B cell (primary cell): ENCODE measurements at regions not wholly inside any gene's neighbourhood (a gene's known extent, or its start where the extent isn't known, plus 50 kb on each side); places are given as distances from the start of the nearest gene placed in this dataset.
"Not testable (repeated sequence)": the region's sequence is repeated elsewhere in the genome, so short reads cannot be mapped to it uniquely, and the experiment has no call there.

Source experiments
- ATAC-seq: fragments of 200-7000 bp; cut with Tn5 transposase; one replicate; pipeline ENCODE4 v1.10.0; 2021; ENCODE audit warnings: low read depth, mild to moderate bottlenecking, moderate number of reproducible peaks, moderate library complexity
- CTCF ChIA-PET: fragments of 350-600 bp; sonication (Branson Sonifier 250); formaldehyde crosslinking; loops from one replicate; lab custom pipeline; 2021; ENCODE audit warnings: antibody characterized with exemption, inconsistent platforms; lab: Charles Lee
- POLR2A ChIA-PET: fragments of 350-600 bp; sonication (Branson Sonifier 250); formaldehyde crosslinking; loops from one replicate; lab custom pipeline; 2021; ENCODE audit warnings: antibody characterized with exemption; lab: Charles Lee
- DNase-seq: peaks from one replicate; pipeline ENCODE4 v3.0.0; 2013
- H2AFZ ChIP-seq: 2 replicates; pipeline ENCODE4 v1.6.1; 2012; ENCODE audit warnings: mild to moderate bottlenecking, low read depth, low read length; ENCODE audit not compliant: insufficient read depth, poor library complexity, severe bottlenecking
- H3K27ac ChIP-seq, 2 donors: 1 replicate in 1 of 2; 2 replicates in 1 of 2; pipeline ENCODE4 v1.5.1; 2012 to 2013; ENCODE audit warnings: low read length in 2 of 2, mild to moderate bottlenecking in 2 of 2, moderate library complexity in 1 of 2
- H3K27me3 ChIP-seq, 4 experiments: fragments of 200-600 bp in 1 of 4; sonication (generic) in 1 of 4; replicated peaks in 1 of 4; 1 replicate in 2 of 4; 2 replicates in 2 of 4; pipeline versions ENCODE4 v1.6.1 to v1.7.0; 2013 to 2016; ENCODE audit warnings: low read length in 3 of 4, mild to moderate bottlenecking in 2 of 4, mixed read lengths in 1 of 4, moderate library complexity in 1 of 4; ENCODE audit not compliant: insufficient read depth in 4 of 4, control insufficient read depth in 3 of 4; ENCODE audit errors: control extremely low read depth in 1 of 4
- H3K36me3 ChIP-seq, 2 experiments: replicated peaks in 1 of 2; 1 replicate in 1 of 2; 2 replicates in 1 of 2; pipeline versions ENCODE4 v1.6.1 to v1.7.1; 2013; ENCODE audit warnings: low read length in 1 of 2; ENCODE audit not compliant: insufficient read depth in 2 of 2, control insufficient read depth in 1 of 2; ENCODE audit errors: control extremely low read depth in 1 of 2, extremely low read depth in 1 of 2
- H3K4me1 ChIP-seq, 2 donors: fragments of 200-600 bp in 1 of 2; sonication (generic) in 1 of 2; 1 replicate in 1 of 2; 2 replicates in 1 of 2; pipeline versions ENCODE4 v1.5.1 to v1.6.1; 2013 to 2017; ENCODE audit warnings: low read length in 2 of 2; ENCODE audit not compliant: control insufficient read depth in 2 of 2, insufficient read depth in 2 of 2
- H3K4me2 ChIP-seq: replicated peaks from 2 replicates; pipeline ENCODE3; 2012; ENCODE audit warnings: mild to moderate bottlenecking, low read depth, low read length; ENCODE audit not compliant: poor library complexity, severe bottlenecking
- H3K4me3 ChIP-seq, 5 experiments: fragments of 200-600 bp in 1 of 5; sonication (generic) in 1 of 5; 1 replicate in 3 of 5; 2 replicates in 2 of 5; pipeline versions ENCODE4 v1.5.1 to v1.7.0; 2011 to 2016; ENCODE audit warnings: low read length in 4 of 5, mild to moderate bottlenecking in 4 of 5, low read depth in 2 of 5, control low read depth in 1 of 5, moderate library complexity in 1 of 5; ENCODE audit not compliant: insufficient read depth in 1 of 5; ENCODE audit errors: control extremely low read depth in 1 of 5, extremely low read depth in 1 of 5
- H3K79me2 ChIP-seq: fragments of 200-600 bp; sonication (generic); one replicate; pipeline ENCODE4 v1.6.0; 2016; ENCODE audit warnings: low read length; ENCODE audit not compliant: control insufficient read depth, insufficient read depth
- H3K9ac ChIP-seq: fragments of 200-600 bp; sonication (generic); 2 replicates; pipeline ENCODE4 v1.6.1; 2017; ENCODE audit warnings: mild to moderate bottlenecking, low read length, moderate library complexity
- H3K9me3 ChIP-seq, 3 donors: one replicate each; pipeline versions ENCODE4 v1.6.1 to v1.7.1; 2013; ENCODE audit warnings: low read length in 2 of 3; ENCODE audit not compliant: control insufficient read depth in 2 of 3, insufficient read depth in 1 of 3; ENCODE audit errors: control extremely low read depth in 1 of 3
- H4K20me1 ChIP-seq: 2 replicates; pipeline ENCODE4 v1.6.0; 2012; ENCODE audit warnings: mild to moderate bottlenecking, low read length; ENCODE audit not compliant: insufficient read depth, control insufficient read depth, poor library complexity, severe bottlenecking
- H3K27ac Mint-ChIP-seq: one replicate; pipeline ENCODE4 v1.8.0; 2021; ENCODE audit warnings: mixed read lengths
- H3K27me3 Mint-ChIP-seq: one replicate; pipeline ENCODE4 v1.8.0; 2021; ENCODE audit warnings: mixed read lengths
- H3K4me1 Mint-ChIP-seq: one replicate; pipeline ENCODE4 v1.8.0; 2021; ENCODE audit warnings: mixed read lengths
- H3K4me3 Mint-ChIP-seq: one replicate; pipeline ENCODE4 v1.8.0; 2021; ENCODE audit warnings: mixed read lengths
- H3K9me3 Mint-ChIP-seq: one replicate; pipeline ENCODE4 v1.8.0; 2022; ENCODE audit warnings: mixed read lengths; ENCODE audit not compliant: insufficient read depth
- WGBS: methylation state at CpG from one replicate; pipeline ENCODE4 v1.1.5; 2013; ENCODE audit warnings: missing lambda C conversion rate; ENCODE audit not compliant: insufficient coverage; 5-methylcytosine and 5-hydroxymethylcytosine counted together
- intact Hi-C: fragments of 100-400 bp; cut with micrococcal nuclease; formaldehyde crosslinking; loops from one replicate; pipeline ENCODE4 v1.10.0; 2022
- TF ChIP-seq, protein P1 (sequence below): fragments of 200-600 bp; IDR thresholded peaks from one replicate; pipeline ENCODE4 v1.8.0; 2022; ENCODE audit warnings: antibody characterized with exemption, mild to moderate bottlenecking

GRCh38 chr12:75622492-75622891 lies 111.1 kb upstream of the KRR1 start:
- no peak overlapping the region for H3K4me2 ChIP-seq
- Mint-ChIP-seq H3K27ac (no peak overlapping the region), H3K9me3 (no peaks in the 10 kb centered on the region), H3K4me3 (no peak overlapping the region), H3K4me1 (no peaks in the 10 kb centered on the region), H3K27me3 (peaks cover 8% of the 10 kb centered on the region)
- no peak for DNase-seq
- H3K4me3 ChIP-seq, result no peak overlapping the region
- H3K79me2 ChIP-seq, result no peaks in the 10 kb centered on the region
- H2AFZ ChIP-seq, result no peak overlapping the region
- ChIA-PET CTCF (no interaction called here), POLR2A (no interaction called here)
- H3K36me3 ChIP-seq, result no peaks in the 10 kb centered on the region
- H3K9ac ChIP-seq, result no peak overlapping the region
- H4K20me1 ChIP-seq, result no peaks in the 10 kb centered on the region
- intact Hi-C loops, result no loop called here
- no peaks in the 10 kb centered on the region for H3K4me1 ChIP-seq
- TF ChIP-seq, protein P1, sequence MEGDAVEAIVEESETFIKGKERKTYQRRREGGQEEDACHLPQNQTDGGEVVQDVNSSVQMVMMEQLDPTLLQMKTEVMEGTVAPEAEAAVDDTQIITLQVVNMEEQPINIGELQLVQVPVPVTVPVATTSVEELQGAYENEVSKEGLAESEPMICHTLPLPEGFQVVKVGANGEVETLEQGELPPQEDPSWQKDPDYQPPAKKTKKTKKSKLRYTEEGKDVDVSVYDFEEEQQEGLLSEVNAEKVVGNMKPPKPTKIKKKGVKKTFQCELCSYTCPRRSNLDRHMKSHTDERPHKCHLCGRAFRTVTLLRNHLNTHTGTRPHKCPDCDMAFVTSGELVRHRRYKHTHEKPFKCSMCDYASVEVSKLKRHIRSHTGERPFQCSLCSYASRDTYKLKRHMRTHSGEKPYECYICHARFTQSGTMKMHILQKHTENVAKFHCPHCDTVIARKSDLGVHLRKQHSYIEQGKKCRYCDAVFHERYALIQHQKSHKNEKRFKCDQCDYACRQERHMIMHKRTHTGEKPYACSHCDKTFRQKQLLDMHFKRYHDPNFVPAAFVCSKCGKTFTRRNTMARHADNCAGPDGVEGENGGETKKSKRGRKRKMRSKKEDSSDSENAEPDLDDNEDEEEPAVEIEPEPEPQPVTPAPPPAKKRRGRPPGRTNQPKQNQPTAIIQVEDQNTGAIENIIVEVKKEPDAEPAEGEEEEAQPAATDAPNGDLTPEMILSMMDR, result no peak
- no peaks in the 10 kb centered on the region for H3K27me3 ChIP-seq
- no peak for ATAC-seq
- no peak overlapping the region for H3K27ac ChIP-seq
- H3K9me3 ChIP-seq, result no peaks in the 10 kb centered on the region
- 60% methylated on average over 1 of the region's 1 CpG for whole genome bisulfite sequencing

GRCh38 chr12:75614396-75614795 lies 103.0 kb upstream of the KRR1 start:
- H3K27me3 Mint-ChIP-seq, result peaks cover 30% of the 10 kb centered on the region
- H3K9ac ChIP-seq, H3K4me1 ChIP-seq, H3K27me3 ChIP-seq, DNase-seq, H3K27ac Mint-ChIP-seq, H3K4me3 Mint-ChIP-seq, POLR2A ChIA-PET, H3K36me3 ChIP-seq, H3K4me3 ChIP-seq, H3K79me2 ChIP-seq, CTCF ChIA-PET, H3K4me1 Mint-ChIP-seq, H3K27ac ChIP-seq, H3K9me3 ChIP-seq, intact Hi-C loops, ATAC-seq, H3K9me3 Mint-ChIP-seq, H4K20me1 ChIP-seq, H2AFZ ChIP-seq, H3K4me2 ChIP-seq: not testable (repeated sequence)
- no CpG with 5 or more reads among the region's 4 CpGs for WGBS
